Mammary epithelial cell (primary cell): ENCODE measurements at regions not wholly inside any gene's neighbourhood (a gene's known extent, or its start where the extent isn't known, plus 50 kb on each side); places are given as distances from the start of the nearest gene placed in this dataset.

Experiments used
- EZH2 ChIP-seq: IDR thresholded peaks from 2 replicates; pipeline ENCODE4 v1.6.1; 2012; ENCODE audit warnings: low read length, inconsistent platforms, borderline replicate concordance
- TF ChIP-seq, protein P1 (sequence below), 2 donors: IDR thresholded peaks in 1 of 2; conservative IDR thresholded peaks in 1 of 2; 2 replicates each; pipeline ENCODE4 v1.5.1; 2011 to 2012; ENCODE audit warnings: inconsistent platforms in 2 of 2, low read length in 2 of 2, mild to moderate bottlenecking in 2 of 2, control low read depth in 1 of 2, low read depth in 1 of 2; ENCODE audit not compliant: insufficient read depth in 1 of 2; ENCODE audit errors: extremely low read depth in 1 of 2

DNA sequence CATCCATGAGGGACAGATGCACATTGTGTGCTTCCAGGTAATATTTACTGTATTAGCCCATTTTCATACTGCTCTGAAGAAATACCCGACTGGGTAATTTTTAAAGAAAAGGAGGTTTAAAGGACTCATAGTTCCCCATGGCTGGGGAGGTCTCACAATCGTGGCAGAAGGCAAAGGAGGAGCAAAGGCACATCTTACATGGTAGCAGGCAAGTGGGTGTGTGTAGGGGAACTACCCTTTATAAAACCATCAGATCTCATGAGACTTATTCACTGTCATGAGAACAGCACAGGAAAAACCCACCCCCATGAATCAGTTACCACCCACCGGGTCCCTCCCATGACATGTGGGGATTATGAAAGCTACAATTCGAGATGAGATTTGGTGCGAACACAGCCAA is 148.8 kb upstream of the FBXL17 start:
- TF ChIP-seq, protein P1, sequence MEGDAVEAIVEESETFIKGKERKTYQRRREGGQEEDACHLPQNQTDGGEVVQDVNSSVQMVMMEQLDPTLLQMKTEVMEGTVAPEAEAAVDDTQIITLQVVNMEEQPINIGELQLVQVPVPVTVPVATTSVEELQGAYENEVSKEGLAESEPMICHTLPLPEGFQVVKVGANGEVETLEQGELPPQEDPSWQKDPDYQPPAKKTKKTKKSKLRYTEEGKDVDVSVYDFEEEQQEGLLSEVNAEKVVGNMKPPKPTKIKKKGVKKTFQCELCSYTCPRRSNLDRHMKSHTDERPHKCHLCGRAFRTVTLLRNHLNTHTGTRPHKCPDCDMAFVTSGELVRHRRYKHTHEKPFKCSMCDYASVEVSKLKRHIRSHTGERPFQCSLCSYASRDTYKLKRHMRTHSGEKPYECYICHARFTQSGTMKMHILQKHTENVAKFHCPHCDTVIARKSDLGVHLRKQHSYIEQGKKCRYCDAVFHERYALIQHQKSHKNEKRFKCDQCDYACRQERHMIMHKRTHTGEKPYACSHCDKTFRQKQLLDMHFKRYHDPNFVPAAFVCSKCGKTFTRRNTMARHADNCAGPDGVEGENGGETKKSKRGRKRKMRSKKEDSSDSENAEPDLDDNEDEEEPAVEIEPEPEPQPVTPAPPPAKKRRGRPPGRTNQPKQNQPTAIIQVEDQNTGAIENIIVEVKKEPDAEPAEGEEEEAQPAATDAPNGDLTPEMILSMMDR (conservative IDR thresholded peaks at IDR 0.05 in 1 of 2, IDR thresholded peaks at IDR 0.05 in 1 of 2; ENCODE audit: extremely low read depth in 1 of 2, insufficient read depth in 1 of 2, low read depth in 1 of 2, low read length in 2 of 2): no peak
- TF ChIP-seq EZH2: no peak
